ENCODE measurements at regions not wholly inside any gene's neighbourhood (a gene's known extent, or its start where the extent isn't known, plus 50 kb on each side); places are given as distances from the start of the nearest gene placed in this dataset.

- TF ChIP-seq POLR2A (IDR thresholded peaks at IDR 0.05) (no peak), CTCF (IDR thresholded peaks at IDR 0.05) (no peak), EP300 (IDR thresholded peaks at IDR 0.05) (no peak)
Observed at GRCh38 chr3:152097770-152098169, 171.0 kb upstream of the MBNL1 start.
